Esophagus muscularis mucosa (tissue), 4 donors: ENCODE measurements at regions not wholly inside any gene's neighbourhood (a gene's known extent, or its start where the extent isn't known, plus 50 kb on each side); places are given as distances from the start of the nearest gene placed in this dataset.

Source experiments
- CTCF ChIP-seq, 3 experiments: fragments of 200-600 bp in 2 of 3; fragments of 450-650 bp in 1 of 3; sonication (generic) in 2 of 3; IDR thresholded peaks; one replicate each; pipeline ENCODE4 v1.5.1; 2017 to 2019; ENCODE audit warnings: antibody characterized with exemption in 3 of 3, mild to moderate bottlenecking in 2 of 3, moderate library complexity in 1 of 3
- EP300 ChIP-seq: sonication (generic); formaldehyde crosslinking; IDR thresholded peaks from one replicate; pipeline ENCODE4 v1.6.1; 2017; ENCODE audit warnings: antibody characterized with exemption
- POLR2A ChIP-seq: fragments of 450-650 bp; IDR thresholded peaks from one replicate; pipeline ENCODE4 v1.6.1; 2017; ENCODE audit warnings: antibody characterized with exemption, moderate library complexity, mild to moderate bottlenecking, low read depth

GRCh38 chr6:15796130-15796771 is 133.4 kb upstream of the DTNBP1 start:
- TF ChIP-seq CTCF (IDR thresholded peaks at IDR 0.05) (no peak), POLR2A (no peak), EP300 (no peak)
